GM12875 (cell line): ENCODE measurements at regions not wholly inside any gene's neighbourhood (a gene's known extent, or its start where the extent isn't known, plus 50 kb on each side); places are given as distances from the start of the nearest gene placed in this dataset.

ENCODE experiments used
- H3K4me3 ChIP-seq: one replicate; pipeline ENCODE4 v1.5.1; 2011; ENCODE audit warnings: low read depth, low read length, control low read depth
- TF ChIP-seq, protein P1 (sequence below): IDR thresholded peaks from 2 replicates; pipeline ENCODE4 v1.5.1; 2011; ENCODE audit warnings: low read depth, mild to moderate bottlenecking, control low read depth, inconsistent platforms, low read length, moderate library complexity, borderline replicate concordance; ENCODE audit not compliant: insufficient read depth

DNA sequence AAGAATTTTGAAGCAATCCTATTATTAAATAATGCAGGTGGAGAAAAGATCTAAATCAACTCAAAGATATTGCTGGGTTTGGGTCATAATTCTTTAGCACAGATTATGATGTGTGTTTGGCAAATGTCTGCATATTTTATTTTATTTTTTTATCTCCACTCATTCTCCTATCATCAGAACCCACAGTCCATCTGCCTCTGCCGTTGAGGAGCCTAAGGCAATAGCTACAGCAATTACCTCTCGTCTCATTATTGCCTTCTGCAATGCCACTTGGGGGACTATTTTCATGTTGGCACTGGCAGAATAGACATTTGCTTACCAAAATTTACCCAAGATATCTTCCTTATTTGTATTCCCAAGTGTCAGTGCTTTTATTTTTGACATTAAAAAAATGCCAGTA lies 815.9 kb upstream of the CNTNAP5 start:
- TF ChIP-seq, protein P1, sequence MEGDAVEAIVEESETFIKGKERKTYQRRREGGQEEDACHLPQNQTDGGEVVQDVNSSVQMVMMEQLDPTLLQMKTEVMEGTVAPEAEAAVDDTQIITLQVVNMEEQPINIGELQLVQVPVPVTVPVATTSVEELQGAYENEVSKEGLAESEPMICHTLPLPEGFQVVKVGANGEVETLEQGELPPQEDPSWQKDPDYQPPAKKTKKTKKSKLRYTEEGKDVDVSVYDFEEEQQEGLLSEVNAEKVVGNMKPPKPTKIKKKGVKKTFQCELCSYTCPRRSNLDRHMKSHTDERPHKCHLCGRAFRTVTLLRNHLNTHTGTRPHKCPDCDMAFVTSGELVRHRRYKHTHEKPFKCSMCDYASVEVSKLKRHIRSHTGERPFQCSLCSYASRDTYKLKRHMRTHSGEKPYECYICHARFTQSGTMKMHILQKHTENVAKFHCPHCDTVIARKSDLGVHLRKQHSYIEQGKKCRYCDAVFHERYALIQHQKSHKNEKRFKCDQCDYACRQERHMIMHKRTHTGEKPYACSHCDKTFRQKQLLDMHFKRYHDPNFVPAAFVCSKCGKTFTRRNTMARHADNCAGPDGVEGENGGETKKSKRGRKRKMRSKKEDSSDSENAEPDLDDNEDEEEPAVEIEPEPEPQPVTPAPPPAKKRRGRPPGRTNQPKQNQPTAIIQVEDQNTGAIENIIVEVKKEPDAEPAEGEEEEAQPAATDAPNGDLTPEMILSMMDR = no peak
- no peak overlapping the region for H3K4me3 ChIP-seq

DNA sequence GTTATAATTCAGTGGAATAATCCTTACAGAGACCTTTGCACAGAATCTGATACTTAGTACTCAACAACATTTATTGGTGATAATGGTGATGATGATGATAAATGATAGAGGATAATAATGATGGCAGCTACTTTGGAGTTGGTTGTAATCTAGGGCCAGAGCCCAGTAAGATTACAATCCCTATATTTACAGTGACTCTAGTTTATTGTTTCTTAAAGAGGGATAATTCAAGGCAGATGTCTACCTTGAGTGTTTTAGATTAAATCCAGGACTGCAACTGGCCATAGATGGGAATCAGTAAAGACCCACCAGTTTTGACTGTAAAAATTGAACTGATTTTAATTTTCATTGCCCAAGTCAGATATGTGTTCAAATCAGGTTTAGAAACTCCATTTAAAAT lies 813.9 kb upstream of the CNTNAP5 start:
- TF ChIP-seq, protein P1 = no peak

DNA sequence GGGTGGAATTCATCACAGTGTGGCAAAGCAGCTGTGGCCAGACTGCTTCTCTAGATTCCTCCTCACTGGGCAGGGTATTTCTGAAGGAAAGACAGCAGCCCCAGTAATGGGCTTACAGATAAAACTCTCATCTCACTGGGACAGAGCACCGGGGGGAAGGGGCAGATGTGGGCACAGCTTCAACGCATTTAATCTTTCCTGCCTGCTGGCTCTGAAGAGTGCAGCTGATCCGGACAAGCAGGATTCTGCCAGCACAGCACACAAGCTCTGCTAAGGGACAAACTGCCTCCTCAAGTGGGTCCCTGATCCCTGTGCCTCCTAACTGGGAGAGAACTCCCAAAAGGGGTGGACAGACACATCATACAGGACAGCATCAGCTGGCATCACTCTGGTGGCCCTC lies 779.9 kb upstream of the CNTNAP5 start:
- no peak overlapping the region for H3K4me3 ChIP-seq
- TF ChIP-seq, protein P1 = no peak

More for the DNA sequence above, 813.9 kb upstream of the CNTNAP5 start:
- H3K4me3 ChIP-seq = no peak overlapping the region

DNA sequence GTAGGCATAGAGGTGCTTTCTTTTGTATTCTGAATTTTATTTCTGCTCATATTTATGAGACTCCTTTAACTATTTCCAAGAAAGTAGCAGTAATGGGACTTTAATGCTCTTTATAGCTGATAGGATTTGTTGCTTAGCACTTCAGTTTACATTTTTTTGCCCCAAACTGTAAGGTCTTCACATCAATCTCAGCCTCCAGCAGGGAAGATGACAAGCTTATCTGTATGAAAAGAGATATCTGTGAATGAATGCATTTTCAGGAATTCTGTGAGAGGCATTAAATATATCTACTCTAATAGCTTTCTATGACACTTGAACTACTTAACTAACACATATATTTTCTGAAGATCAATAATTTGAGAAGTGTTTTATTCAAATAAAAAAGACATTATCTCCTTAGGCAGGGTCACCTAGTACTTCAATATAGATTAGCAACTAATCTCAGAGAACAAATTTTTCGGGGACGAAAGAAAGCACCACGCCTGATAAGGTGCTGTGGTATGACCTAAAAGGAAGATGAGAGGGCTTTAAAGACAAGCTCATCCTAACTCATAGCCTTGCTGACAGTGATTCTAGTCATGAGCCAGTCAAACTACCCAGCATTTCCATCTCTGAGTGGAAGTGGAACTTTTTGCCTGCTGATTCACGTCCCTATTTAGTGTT lies 766.1 kb upstream of the CNTNAP5 start:
- TF ChIP-seq, protein P1 = no peak
- H3K4me3 ChIP-seq = no peak overlapping the region

DNA sequence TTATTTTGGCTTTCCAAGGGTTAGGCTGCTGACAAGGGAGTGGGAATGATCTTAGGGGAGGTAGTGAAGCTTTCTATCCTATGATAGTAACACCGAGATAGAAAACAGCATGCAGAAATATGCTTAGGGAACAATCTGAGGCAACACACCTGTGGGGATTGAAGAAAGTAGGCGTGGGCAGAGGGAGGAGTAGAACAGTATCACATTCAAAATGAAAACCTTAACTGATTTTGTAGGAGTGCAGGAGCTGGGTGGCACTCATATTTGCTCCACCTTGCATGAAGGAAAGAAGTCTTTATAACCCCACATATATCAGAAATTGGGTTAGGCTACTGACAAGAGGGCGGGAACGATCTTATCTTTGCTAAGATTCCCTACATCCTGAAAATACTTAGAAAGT lies 762.2 kb upstream of the CNTNAP5 start:
- H3K4me3 ChIP-seq = no peak overlapping the region
- TF ChIP-seq, protein P1 = no peak

DNA sequence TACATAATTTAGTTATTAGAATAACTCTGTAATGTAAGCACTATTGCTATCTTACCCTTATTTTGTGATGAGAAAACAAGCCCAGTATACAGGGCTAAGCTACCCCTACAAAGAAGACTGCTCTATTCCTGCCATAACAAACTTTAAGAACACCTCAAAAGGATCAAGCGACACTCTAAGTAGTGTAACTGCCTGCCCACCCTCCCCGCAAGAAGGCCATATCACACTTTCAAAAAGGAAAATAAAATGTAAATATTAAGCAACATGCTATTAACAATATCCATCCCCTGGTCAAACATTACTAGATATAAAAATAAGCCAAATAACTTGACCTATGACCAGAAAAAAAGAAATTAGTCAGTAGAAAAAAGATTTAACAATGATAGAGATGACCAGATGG lies 741.7 kb upstream of the CNTNAP5 start:
- TF ChIP-seq, protein P1 = no peak
- H3K4me3 ChIP-seq = no peak overlapping the region

DNA sequence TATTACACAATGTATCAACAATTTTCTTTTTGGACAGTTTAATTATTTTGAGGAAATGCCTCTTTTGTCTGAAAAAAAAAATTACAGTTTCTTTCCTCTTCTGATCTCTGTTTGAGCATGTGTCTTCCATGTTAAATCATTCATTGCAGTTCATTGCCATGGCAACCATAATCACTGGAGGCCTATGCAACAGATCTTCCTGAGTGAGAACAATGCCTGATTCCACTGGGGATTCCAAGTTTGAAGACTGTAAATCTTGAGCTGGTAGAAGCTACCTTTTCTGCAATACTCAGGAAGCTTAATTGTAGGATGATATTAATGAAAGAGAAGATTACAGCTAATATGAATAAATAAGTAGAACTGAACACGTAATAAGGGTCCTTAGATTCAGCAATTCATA lies 721.4 kb upstream of the CNTNAP5 start:
- TF ChIP-seq, protein P1 = no peak
- H3K4me3 ChIP-seq = no peak overlapping the region
